ENCODE measurements at regions not wholly inside any gene's neighbourhood (a gene's known extent, or its start where the extent isn't known, plus 50 kb on each side); places are given as distances from the start of the nearest gene placed in this dataset.

- Histone ChIP-seq H3K27ac (ENCODE audit: low read depth in 1 of 2, low read length in 2 of 2) (no peak overlapping the region), H3K36me3 (ENCODE audit: control insufficient read depth in 4 of 4, insufficient read depth in 3 of 4, low read depth in 1 of 4, low read length in 3 of 4) (no peaks in the 10 kb centered on the region), H3K9ac (ENCODE audit: low read depth in 1 of 2, low read length in 2 of 2) (no peak overlapping the region), H3K27me3 (ENCODE audit: control insufficient read depth in 4 of 4, insufficient read depth in 4 of 4, low read length in 3 of 4) (no peaks in the 10 kb centered on the region), H3K9me3 (ENCODE audit: control insufficient read depth in 4 of 4, low read length in 3 of 4) (peaks cover 0 to 2% (median 0%) of the 10 kb centered on the region in 4 donors), H3K4me1 (ENCODE audit: control insufficient read depth in 4 of 4, insufficient read depth in 4 of 4, low read length in 3 of 4) (no peaks in the 10 kb centered on the region), H3K4me3 (ENCODE audit: low read depth in 1 of 3, low read length in 3 of 3) (no peak overlapping the region)
- TF ChIP-seq EGR1 (IDR thresholded peaks at IDR 0.05; ENCODE audit: low read depth in 2 of 2) (no peak), RXRA (IDR thresholded peaks at IDR 0.05) (no peak), GABPA (IDR thresholded peaks at IDR 0.05 in 1 of 2, conservative IDR thresholded peaks at IDR 0.05 in 1 of 2) (no peak), HNF4A (conservative IDR thresholded peaks at IDR 0.05) (no peak)
- no peak for DNase-seq (ENCODE audit: low spot score)
- WGBS: 90% methylated on average over 2 of the region's 2 CpGs
These were observed 86.3 kb downstream of the HPGD start for GRCh38 chr4:174435974-174436373.

GRCh38 chr4:174434455-174434854 is 87.8 kb downstream of the HPGD start:
- DNase-seq (ENCODE audit: low spot score): no peak
- Histone ChIP-seq H3K36me3 (ENCODE audit: control insufficient read depth in 4 of 4, insufficient read depth in 3 of 4, low read depth in 1 of 4, low read length in 3 of 4) (no peaks in the 10 kb centered on the region), H3K4me3 (ENCODE audit: low read depth in 1 of 3, low read length in 3 of 3) (no peak overlapping the region), H3K4me1 (ENCODE audit: control insufficient read depth in 4 of 4, insufficient read depth in 4 of 4, low read length in 3 of 4) (no peaks in the 10 kb centered on the region), H3K9me3 (ENCODE audit: control insufficient read depth in 4 of 4, low read length in 3 of 4) (peaks cover 0 to 2% (median 0%) of the 10 kb centered on the region in 4 donors), H3K27me3 (ENCODE audit: control insufficient read depth in 4 of 4, insufficient read depth in 4 of 4, low read length in 3 of 4) (no peaks in the 10 kb centered on the region), H3K27ac (ENCODE audit: low read depth in 1 of 2, low read length in 2 of 2) (no peak overlapping the region), H3K9ac (ENCODE audit: low read depth in 1 of 2, low read length in 2 of 2) (no peak overlapping the region)
- 80% methylated on average over 4 of the region's 4 CpGs for WGBS
- no peak for TF ChIP-seq GABPA (IDR thresholded peaks at IDR 0.05 in 1 of 2, conservative IDR thresholded peaks at IDR 0.05 in 1 of 2)
- TF ChIP-seq RAD21 (IDR thresholded peaks at IDR 0.05): no peak
- TF ChIP-seq REST (IDR thresholded peaks at IDR 0.05): no peak
- TF ChIP-seq HNF4G (IDR thresholded peaks at IDR 0.05): no peak
- TF ChIP-seq ATF3 (IDR thresholded peaks at IDR 0.05): no peak
- TF ChIP-seq YY1 (IDR thresholded peaks at IDR 0.05): no peak
- no peak for TF ChIP-seq HNF4A (conservative IDR thresholded peaks at IDR 0.05)

- no peak overlapping the region for H3K4me3 ChIP-seq (ENCODE audit: low read depth in 1 of 3, low read length in 3 of 3)
- no peaks in the 10 kb centered on the region for H3K36me3 ChIP-seq (ENCODE audit: control insufficient read depth in 4 of 4, insufficient read depth in 3 of 4, low read depth in 1 of 4, low read length in 3 of 4)
- H3K4me1 ChIP-seq (ENCODE audit: control insufficient read depth in 4 of 4, insufficient read depth in 4 of 4, low read length in 3 of 4): no peaks in the 10 kb centered on the region
- no peak for DNase-seq (ENCODE audit: low spot score)
- no peaks in the 10 kb centered on the region for H3K9me3 ChIP-seq (ENCODE audit: control insufficient read depth in 4 of 4, low read length in 3 of 4)
- H3K9ac ChIP-seq (ENCODE audit: low read depth in 1 of 2, low read length in 2 of 2): no peak overlapping the region
- H3K27ac ChIP-seq (ENCODE audit: low read depth in 1 of 2, low read length in 2 of 2): no peak overlapping the region
- no peaks in the 10 kb centered on the region for H3K27me3 ChIP-seq (ENCODE audit: control insufficient read depth in 4 of 4, insufficient read depth in 4 of 4, low read length in 3 of 4)
- 83% methylated on average over 4 of the region's 4 CpGs for WGBS
- no peak for TF ChIP-seq CTCF (IDR thresholded peaks at IDR 0.05; ENCODE audit: low read depth, low read length, missing input control)
- no peak for TF ChIP-seq EGR1 (IDR thresholded peaks at IDR 0.05; ENCODE audit: low read depth in 2 of 2)
- no peak for TF ChIP-seq ATF3 (IDR thresholded peaks at IDR 0.05)
- no peak for TF ChIP-seq YY1 (IDR thresholded peaks at IDR 0.05)
- TF ChIP-seq RXRA (IDR thresholded peaks at IDR 0.05): no peak
- TF ChIP-seq RAD21 (IDR thresholded peaks at IDR 0.05): no peak
- TF ChIP-seq HNF4G (IDR thresholded peaks at IDR 0.05): no peak
- TF ChIP-seq FOXA2 (IDR thresholded peaks at IDR 0.05): no peak
- no peak for TF ChIP-seq REST (IDR thresholded peaks at IDR 0.05)
- no peak for TF ChIP-seq MAX (IDR thresholded peaks at IDR 0.05)
- no peak for TF ChIP-seq GABPA (IDR thresholded peaks at IDR 0.05 in 1 of 2, conservative IDR thresholded peaks at IDR 0.05 in 1 of 2)
- no peak for TF ChIP-seq JUND (IDR thresholded peaks at IDR 0.05)
- no peak for TF ChIP-seq NR2F2 (IDR thresholded peaks at IDR 0.05)
- TF ChIP-seq ZBTB33 (IDR thresholded peaks at IDR 0.05): no peak
These were observed 91.7 kb downstream of the HPGD start for GRCh38 chr4:174430576-174430975.

All from liver (tissue), 8 donors.